ENCODE measurements at regions not wholly inside any gene's neighbourhood (a gene's known extent, or its start where the extent isn't known, plus 50 kb on each side); places are given as distances from the start of the nearest gene placed in this dataset.

GRCh38 chr6:145250436-145250835, 484.9 kb downstream of the EPM2A start:
- Histone ChIP-seq H3K27ac (no peak overlapping the region), H3K36me3 (no peaks in the 10 kb centered on the region), H3K4me3 (no peak overlapping the region), H3K27me3 (no peaks in the 10 kb centered on the region), H3K9me3 (peaks cover 0 to 4% of the 10 kb centered on the region in 2 donors), H3K4me1 (no peaks in the 10 kb centered on the region)
- TF ChIP-seq CTCF (IDR thresholded peaks at IDR 0.05): no peak
- DNase-seq (no peak), ATAC-seq (no peak)
- intact Hi-C loops (cut with DNase I): no loop called here

DNA sequence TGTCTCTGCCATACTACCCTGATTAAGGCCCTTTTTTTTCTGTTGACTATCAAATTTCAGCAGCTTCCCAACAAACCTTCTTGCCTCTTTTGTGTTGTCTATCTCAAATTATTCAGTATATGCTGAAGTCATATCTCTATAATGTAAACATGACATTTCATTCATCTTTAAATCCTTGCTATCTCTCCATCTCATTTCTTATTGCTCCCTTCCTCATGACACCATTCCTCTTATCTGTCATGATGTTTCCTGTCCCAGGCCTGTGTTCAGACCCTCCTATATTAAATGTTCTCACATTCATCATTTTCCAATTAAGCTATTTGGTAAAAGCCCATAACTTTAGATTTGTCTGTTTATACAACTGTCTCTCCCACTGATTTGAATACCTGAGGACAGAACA, 482.6 kb downstream of the EPM2A start:
- no peak overlapping the region for H3K27ac ChIP-seq
- intact Hi-C loops (cut with DNase I): no loop called here
- DNase-seq (no peak), ATAC-seq (no peak)
- TF ChIP-seq CTCF (IDR thresholded peaks at IDR 0.05): no peak
- H3K36me3 ChIP-seq: no peaks in the 10 kb centered on the region
- H3K4me1 ChIP-seq: no peaks in the 10 kb centered on the region
- no peaks in the 10 kb centered on the region for H3K27me3 ChIP-seq
- H3K4me3 ChIP-seq: no peak overlapping the region
- H3K9me3 ChIP-seq: peaks cover 0 to 4% of the 10 kb centered on the region in 2 donors

DNA sequence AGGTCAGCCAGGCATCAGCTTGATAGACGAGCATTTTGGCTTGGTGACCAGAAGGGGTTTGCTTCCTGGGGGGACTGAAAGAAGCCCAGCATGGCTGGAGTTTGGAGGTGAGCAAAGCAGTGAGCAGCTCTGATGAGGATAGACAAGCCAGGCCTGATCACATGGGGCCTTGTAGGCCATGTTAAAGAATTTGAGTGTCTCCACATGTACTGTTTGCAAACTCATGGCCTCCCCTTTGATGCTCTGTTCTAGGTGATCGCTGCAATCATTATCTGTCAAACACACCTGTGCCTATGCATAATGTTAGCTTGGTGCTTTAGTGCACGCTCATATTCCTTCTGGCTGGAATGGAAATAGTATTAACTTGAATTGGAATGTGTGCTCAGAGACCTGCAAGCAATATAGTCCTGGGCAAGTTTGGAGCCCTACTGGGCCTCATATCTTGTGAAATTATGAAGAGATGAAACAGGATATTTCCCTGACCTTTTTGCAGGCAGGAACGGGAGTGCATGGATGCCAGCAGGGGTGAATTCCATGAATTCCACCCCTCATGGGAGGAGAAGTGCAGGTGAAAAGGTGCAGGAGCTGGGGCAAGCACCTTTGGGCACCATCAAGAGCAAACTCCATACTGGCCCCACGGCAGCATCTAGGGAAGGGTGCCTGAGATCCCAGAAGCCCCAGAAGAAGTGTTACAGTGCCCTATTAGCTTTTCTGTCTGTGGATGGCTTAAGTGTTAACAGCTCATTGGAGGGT, 480.5 kb downstream of the EPM2A start:
- Histone ChIP-seq H3K4me1 (no peaks in the 10 kb centered on the region), H3K4me3 (no peak overlapping the region), H3K9me3 (peaks cover 0 to 4% of the 10 kb centered on the region in 2 donors), H3K36me3 (no peaks in the 10 kb centered on the region), H3K27me3 (no peaks in the 10 kb centered on the region), H3K27ac (no peak overlapping the region)
- TF ChIP-seq CTCF (IDR thresholded peaks at IDR 0.05): no peak
- ATAC-seq: no peak
- intact Hi-C loops (cut with DNase I): no loop called here
- DNase-seq: no peak

- H3K27me3 ChIP-seq: no peaks in the 10 kb centered on the region
- H3K9me3 ChIP-seq: peaks cover 0 to 4% of the 10 kb centered on the region in 2 donors
- no peak overlapping the region for H3K4me3 ChIP-seq
- no peak for ATAC-seq
- H3K27ac ChIP-seq: no peak overlapping the region
- no peaks in the 10 kb centered on the region for H3K36me3 ChIP-seq
- no peak for DNase-seq
- intact Hi-C loops (cut with DNase I): no loop called here
- no peaks in the 10 kb centered on the region for H3K4me1 ChIP-seq
- no peak for TF ChIP-seq CTCF (IDR thresholded peaks at IDR 0.05)
Measured at GRCh38 chr6:145257704-145258103, 477.6 kb downstream of the EPM2A start.

DNA sequence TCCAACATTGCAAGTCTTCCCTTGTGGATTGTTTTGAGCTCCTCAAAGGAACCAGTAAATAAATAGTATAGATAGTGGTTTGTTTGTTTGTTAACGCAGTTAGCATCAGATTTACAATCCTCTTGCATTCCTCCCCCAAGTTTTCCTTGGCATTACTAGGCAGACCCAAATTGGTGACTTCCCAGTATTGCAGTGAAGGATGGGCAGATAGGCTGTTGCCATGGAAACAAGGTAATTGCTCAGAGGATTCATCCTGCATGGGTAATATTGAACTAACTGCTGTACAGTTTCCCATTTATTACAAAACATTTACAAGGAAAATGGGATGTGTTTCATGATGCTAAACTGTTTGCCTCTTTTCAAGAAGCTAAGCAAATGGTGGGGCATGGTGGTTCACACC, 477.2 kb downstream of the EPM2A start:
- no peaks in the 10 kb centered on the region for H3K27me3 ChIP-seq
- no peak for ATAC-seq
- no peak for TF ChIP-seq CTCF (IDR thresholded peaks at IDR 0.05)
- no peak overlapping the region for H3K4me3 ChIP-seq
- no peaks in the 10 kb centered on the region for H3K4me1 ChIP-seq
- intact Hi-C loops (cut with DNase I): no loop called here
- H3K27ac ChIP-seq: no peak overlapping the region
- H3K9me3 ChIP-seq: peaks cover 0 to 4% of the 10 kb centered on the region in 2 donors
- DNase-seq: no peak
- H3K36me3 ChIP-seq: no peaks in the 10 kb centered on the region
